HepG2 (cell line): ENCODE measurements at regions not wholly inside any gene's neighbourhood (a gene's known extent, or its start where the extent isn't known, plus 50 kb on each side); places are given as distances from the start of the nearest gene placed in this dataset.

Experiments used
- ATAC-seq: fragments of 200-7000 bp; cut with Tn5 transposase; 3 replicates; pipeline ENCODE4 v1.9.1; 2020; ENCODE audit warnings: mild to moderate bottlenecking, moderate library complexity
- BruUV-seq: library from RNA; stranded (reverse); fragments of 400-500 nt; replicated peaks from 2 replicates; lab custom pipeline; 2021; lab: Mats Ljungman, UMichigan
- CTCF ChIA-PET: fragments of 300-600 bp; formaldehyde crosslinking; extraction: SDS; loops from one replicate; lab custom pipeline; 2021; ENCODE audit warnings: low total read pairs, inconsistent platforms, low intra/inter-chr PET ratio; lab: Yijun Ruan, JAX
- POLR2A ChIA-PET: fragments of 350-600 bp; sonication (Branson Sonifier 250); formaldehyde crosslinking; loops from one replicate; lab custom pipeline; 2020; ENCODE audit warnings: antibody characterized with exemption, inconsistent platforms; lab: Yijun Ruan, JAX
- DNase-seq: peaks from one replicate; pipeline ENCODE4 v3.0.0-alpha.2; 2015; ENCODE audit warnings: low spot score
- FAIRE-seq: peaks from 3 replicates; lab custom pipeline; 2011; peaks lifted over from hg19 to GRCh38; lab: Jason Lieb, UNC
- H2AFZ ChIP-seq: one replicate; pipeline ENCODE4 v1.6.1; 2011; ENCODE audit warnings: low read length, inconsistent platforms
- H3K27ac ChIP-seq: fragments of 300-600 bp; 3 replicates; pipeline ENCODE4 v1.8.0; 2011; ENCODE audit warnings: mixed run types, mild to moderate bottlenecking, mixed read lengths, low read length, inconsistent platforms; ENCODE audit not compliant: insufficient read depth; ENCODE audit errors: extremely low read length
- H3K27me3 ChIP-seq, 2 experiments: fragments of 200-600 bp in 1 of 2; 2 replicates in 1 of 2; 3 replicates in 1 of 2; pipeline versions ENCODE4 v1.6.0 to v1.8.0; 2011; ENCODE audit warnings: low read length in 2 of 2, mild to moderate bottlenecking in 2 of 2, moderate library complexity in 2 of 2, inconsistent platforms in 1 of 2; ENCODE audit not compliant: insufficient read depth in 2 of 2, control insufficient read depth in 1 of 2
- H3K36me3 ChIP-seq, 2 experiments: fragments of 200-600 bp in 1 of 2; replicated peaks in 1 of 2; 2 replicates in 1 of 2; 3 replicates in 1 of 2; pipeline versions ENCODE4 v1.5.1 to v1.8.0; 2011; ENCODE audit warnings: low read length in 2 of 2, inconsistent platforms in 1 of 2; ENCODE audit not compliant: insufficient read depth in 2 of 2, control insufficient read depth in 1 of 2
- H3K4me1 ChIP-seq: 2 replicates; pipeline ENCODE4 v1.5.1; 2012; ENCODE audit warnings: low read length, inconsistent platforms; ENCODE audit not compliant: insufficient read depth
- H3K4me2 ChIP-seq: 2 replicates; pipeline ENCODE4 v1.6.0; 2011; ENCODE audit warnings: low read depth, low read length, inconsistent platforms
- H3K4me3 ChIP-seq, 3 experiments: fragments of 200-600 bp in 1 of 3; sonication (generic), shearing (Covaris generic) in 1 of 3; replicated peaks in 1 of 3; 2 replicates each; pipeline ENCODE4 v1.5.1; 2011 to 2016; ENCODE audit warnings: low read length in 3 of 3, inconsistent platforms in 2 of 3, low read depth in 2 of 3, mild to moderate bottlenecking in 2 of 3, control low read depth in 1 of 3, mixed read lengths in 1 of 3; ENCODE audit not compliant: insufficient read depth in 1 of 3
- H3K79me2 ChIP-seq: one replicate; pipeline ENCODE4 v1.6.1; 2011; ENCODE audit warnings: low read length, inconsistent platforms; ENCODE audit not compliant: insufficient read depth
- H3K9ac ChIP-seq: 2 replicates; pipeline ENCODE4 v1.6.0; 2011; ENCODE audit warnings: mild to moderate bottlenecking, low read depth, low read length, inconsistent platforms; ENCODE audit not compliant: insufficient read depth
- H3K9me3 ChIP-seq: 2 replicates; pipeline ENCODE4 v1.5.1; 2012; ENCODE audit warnings: mild to moderate bottlenecking, low read length
- H4K20me1 ChIP-seq: 2 replicates; pipeline ENCODE4 v1.6.0; 2011; ENCODE audit warnings: inconsistent platforms, mild to moderate bottlenecking, low read length, moderate library complexity; ENCODE audit not compliant: insufficient read depth
- CCDC6 ChIP-seq: sonication (generic); formaldehyde crosslinking; IDR thresholded peaks from 2 replicates; pipeline ENCODE4 v1.8.1; 2022; ENCODE audit warnings: mild to moderate bottlenecking, missing genetic modification reagents, moderate library complexity
- CENPX ChIP-seq: sonication (generic); formaldehyde crosslinking; IDR thresholded peaks from 2 replicates; pipeline ENCODE4 v1.9.0; 2021; ENCODE audit warnings: mild to moderate bottlenecking, missing genetic modification reagents, moderate library complexity
- CREM ChIP-seq, 2 experiments: sonication (generic) in 1 of 2; formaldehyde crosslinking in 1 of 2; IDR thresholded peaks; 2 replicates each; pipeline versions ENCODE4 v1.4.0 to v1.6.1; 2016 to 2020; ENCODE audit warnings: antibody characterized with exemption in 1 of 2, mild to moderate bottlenecking in 1 of 2, missing genetic modification reagents in 1 of 2
- ERF ChIP-seq: IDR thresholded peaks from 2 replicates; pipeline ENCODE4 v1.6.1; 2018; ENCODE audit warnings: missing biosample characterization, missing genetic modification reagents
- IKZF5 ChIP-seq: IDR thresholded peaks from 2 replicates; pipeline ENCODE4 v1.6.1; 2018; ENCODE audit warnings: missing genetic modification reagents, mild to moderate bottlenecking, missing compliant biosample characterization
- NCOA2 ChIP-seq: sonication (generic); formaldehyde crosslinking; IDR thresholded peaks from 2 replicates; pipeline ENCODE4 v1.8.0; 2022; ENCODE audit warnings: inconsistent platforms
- NFATC3 ChIP-seq: sonication (generic); formaldehyde crosslinking; IDR thresholded peaks from 2 replicates; pipeline ENCODE4 v1.5.1; 2020; ENCODE audit warnings: mild to moderate bottlenecking, missing genetic modification reagents
- RFXANK ChIP-seq: IDR thresholded peaks from 2 replicates; pipeline ENCODE4 v1.6.1; 2016
- ZFP91 ChIP-seq: sonication (generic); formaldehyde crosslinking; IDR thresholded peaks from 2 replicates; pipeline ENCODE4 v1.9.0; 2022; ENCODE audit warnings: missing genetic modification reagents, mild to moderate bottlenecking, borderline replicate concordance
- ZNF678 ChIP-seq: sonication (generic); formaldehyde crosslinking; IDR thresholded peaks from 2 replicates; pipeline ENCODE4 v1.4.0; 2020; ENCODE audit warnings: mild to moderate bottlenecking, missing genetic modification reagents
- WGBS: methylation state at CpG from one replicate; pipeline ENCODE4 v1.1.6; 2017; ENCODE audit warnings: low lambda C conversion rate; 5-methylcytosine and 5-hydroxymethylcytosine counted together
- in situ Hi-C: cut with HindIII; loops from 2 replicates; pipeline ENCODE4 v1.10.0; 2017; ENCODE audit warnings: low pct_unique_long_range_greater_than_20kb; ENCODE audit not compliant: extremely low pct_ligation_motif_present
- intact Hi-C: fragments of 100-400 bp; cut with micrococcal nuclease; formaldehyde crosslinking; loops from one replicate; pipeline ENCODE4 v1.10.0; 2022; ENCODE audit not compliant: unreplicated experiment

- in situ Hi-C loops = no loop called here
- Histone ChIP-seq H2AFZ (no peak overlapping the region), H3K4me3 (no peak overlapping the region), H3K9me3 (peaks cover 75% of the 10 kb centered on the region), H3K4me2 (no peak overlapping the region), H4K20me1 (no peaks in the 10 kb centered on the region), H3K27me3 (no peaks in the 10 kb centered on the region), H3K27ac (no peak overlapping the region), H3K4me1 (no peaks in the 10 kb centered on the region), H3K79me2 (no peaks in the 10 kb centered on the region), H3K36me3 (no peaks in the 10 kb centered on the region), H3K9ac (no peak overlapping the region)
- POLR2A ChIA-PET = no interaction called here
- CTCF ChIA-PET = no interaction called here
- ATAC-seq = no peak
- WGBS = 32% methylated on average over 7 of the region's 7 CpGs
- intact Hi-C loops = no loop called here
- FAIRE-seq = no peak
- TF ChIP-seq CCDC6 (no peak), ZNF678 (CRISPR knock-in tag) (no peak), CENPX (CRISPR knock-in tag) (no peak), NCOA2 (no peak), CREM (IDR thresholded peaks at IDR 0.05) (no peak), CREM (CRISPR knock-in tag; IDR thresholded peaks at IDR 0.05) (no peak), ERF (CRISPR knock-in tag) (no peak), ZFP91 (CRISPR knock-in tag) (no peak), RFXANK (CRISPR knock-in tag) (no peak), NFATC3 (no peak), IKZF5 (CRISPR knock-in tag) (no peak)
- BruUV-seq = no TSS peak
- DNase-seq = no peak
Measured at GRCh38 chr21:21806711-21807597, 808.7 kb downstream of the NCAM2 start.
